NB4 (cell line): ENCODE measurements at regions not wholly inside any gene's neighbourhood (a gene's known extent, or its start where the extent isn't known, plus 50 kb on each side); places are given as distances from the start of the nearest gene placed in this dataset.

ENCODE experiments used
- CTCF ChIP-seq: IDR thresholded peaks from one replicate; pipeline ENCODE4 v1.5.1; 2012; ENCODE audit warnings: low read depth, low read length
- MYC ChIP-seq: IDR thresholded peaks from 2 replicates; pipeline ENCODE4 v1.6.1; 2011; ENCODE audit warnings: low read depth, low read length
- POLR2A ChIP-seq: IDR thresholded peaks from 2 replicates; pipeline ENCODE4 v1.6.1; 2011; ENCODE audit warnings: mild to moderate bottlenecking; ENCODE audit not compliant: insufficient read length; ENCODE audit errors: extremely low read depth

GRCh38 chr3:184450547-184450946 lies 70.7 kb downstream of the CHRD start:
- TF ChIP-seq CTCF (no peak), POLR2A (no peak), MYC (no peak)
